ENCODE measurements at regions not wholly inside any gene's neighbourhood (a gene's known extent, or its start where the extent isn't known, plus 50 kb on each side); places are given as distances from the start of the nearest gene placed in this dataset.
A peak's percentile ranks its signal among the peaks of the same experiment; 100 is the strongest.
"Not testable (repeated sequence)": the region's sequence is repeated elsewhere in the genome, so short reads cannot be mapped to it uniquely, and the experiment has no call there.

DNA sequence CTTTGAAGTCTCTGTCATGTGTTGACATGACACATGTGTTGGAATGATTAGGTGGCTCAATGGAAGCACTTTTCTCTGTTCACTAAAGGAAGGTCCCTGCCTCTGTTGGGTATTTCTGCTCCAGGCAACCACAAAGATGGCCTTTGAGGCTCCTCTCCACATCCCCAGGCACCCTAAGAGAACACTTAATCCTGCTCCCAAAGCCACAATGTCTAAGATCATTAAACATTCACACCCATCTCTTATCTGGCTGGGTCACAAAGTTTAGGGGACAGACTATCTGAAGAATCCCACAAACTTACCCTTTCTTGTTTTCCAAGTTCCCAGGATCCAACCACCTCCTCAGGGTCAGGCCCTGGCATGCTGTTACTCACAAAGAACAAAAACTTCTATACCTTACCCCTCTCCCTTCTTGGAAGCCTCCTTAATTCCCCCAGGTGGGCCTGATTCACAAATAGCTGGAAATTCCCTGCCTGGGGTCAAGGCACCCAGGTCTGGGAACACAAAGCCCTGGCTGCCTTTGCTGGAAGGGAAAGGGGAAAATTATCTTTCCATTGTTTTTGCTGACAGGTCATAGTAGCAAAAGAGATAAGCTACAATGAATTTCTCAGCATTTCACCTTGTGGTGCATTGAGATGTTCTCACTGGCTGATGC is 333.7 kb downstream of the PCNX1 start:
- no peak for DNase-seq

DNA sequence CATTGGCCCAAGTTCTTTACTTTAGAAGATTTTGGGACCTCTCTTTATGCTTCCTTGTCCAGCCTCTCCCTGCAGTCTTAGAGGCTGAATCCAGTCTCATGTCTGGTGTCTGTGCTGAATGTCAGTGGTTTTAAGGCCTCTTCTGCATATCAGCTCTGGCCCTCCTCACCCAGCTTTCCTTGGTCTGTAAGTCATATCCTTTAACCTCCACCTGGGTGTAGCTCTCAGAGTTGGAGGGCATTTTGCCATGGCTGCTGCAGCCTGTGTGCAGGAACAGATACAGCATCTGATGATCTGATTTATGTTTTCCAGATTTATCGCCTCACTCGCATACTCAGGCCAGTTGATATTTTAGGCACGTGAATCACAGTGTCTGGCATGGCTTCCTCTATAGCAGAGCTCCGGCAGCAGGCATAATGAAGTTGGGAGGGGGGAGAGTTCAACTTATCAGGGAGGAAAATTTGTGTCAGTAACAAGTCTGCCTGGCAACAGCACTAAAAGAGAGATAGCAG is 335.0 kb downstream of the PCNX1 start:
- no peak for DNase-seq

DNA sequence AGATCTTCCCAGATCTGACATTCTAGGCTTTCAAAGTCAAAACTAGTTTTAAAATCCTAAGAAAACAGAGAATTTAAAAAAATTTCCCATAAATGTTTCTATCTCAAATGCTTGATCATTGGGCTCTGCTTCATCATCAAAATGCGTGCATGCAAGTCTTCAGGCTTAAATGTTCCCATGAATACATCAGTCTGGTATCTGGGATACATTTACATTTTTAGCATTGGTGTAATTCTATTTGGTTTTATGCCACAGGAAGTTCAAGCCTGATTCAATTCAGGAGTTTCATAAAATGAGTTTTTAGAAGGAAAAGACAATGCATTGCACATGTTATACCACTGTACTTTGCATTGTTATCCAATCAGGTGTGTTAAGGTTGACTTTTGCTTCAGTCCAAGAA is 336.4 kb downstream of the PCNX1 start:
- no peak for DNase-seq

DNA sequence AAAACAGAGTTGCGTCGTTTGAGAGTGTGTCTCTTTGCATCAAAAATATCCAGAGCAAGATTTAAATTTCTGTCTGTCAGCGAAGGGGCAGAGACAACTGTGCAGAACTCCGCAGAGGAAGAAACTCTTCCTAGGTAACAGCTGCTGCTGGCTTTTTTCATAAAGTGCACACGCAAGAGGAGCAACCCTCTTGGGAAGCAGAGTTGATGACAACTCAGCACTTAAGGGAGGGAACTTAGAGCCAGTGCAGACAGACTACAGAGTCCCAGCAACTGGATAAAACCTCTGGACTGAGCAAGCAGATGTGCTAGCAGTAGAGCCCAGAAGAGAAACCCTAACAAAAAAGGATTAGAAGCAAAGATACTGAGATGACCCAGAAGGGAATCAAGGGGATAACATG is 337.1 kb downstream of the PCNX1 start:
- no peak for DNase-seq

DNA sequence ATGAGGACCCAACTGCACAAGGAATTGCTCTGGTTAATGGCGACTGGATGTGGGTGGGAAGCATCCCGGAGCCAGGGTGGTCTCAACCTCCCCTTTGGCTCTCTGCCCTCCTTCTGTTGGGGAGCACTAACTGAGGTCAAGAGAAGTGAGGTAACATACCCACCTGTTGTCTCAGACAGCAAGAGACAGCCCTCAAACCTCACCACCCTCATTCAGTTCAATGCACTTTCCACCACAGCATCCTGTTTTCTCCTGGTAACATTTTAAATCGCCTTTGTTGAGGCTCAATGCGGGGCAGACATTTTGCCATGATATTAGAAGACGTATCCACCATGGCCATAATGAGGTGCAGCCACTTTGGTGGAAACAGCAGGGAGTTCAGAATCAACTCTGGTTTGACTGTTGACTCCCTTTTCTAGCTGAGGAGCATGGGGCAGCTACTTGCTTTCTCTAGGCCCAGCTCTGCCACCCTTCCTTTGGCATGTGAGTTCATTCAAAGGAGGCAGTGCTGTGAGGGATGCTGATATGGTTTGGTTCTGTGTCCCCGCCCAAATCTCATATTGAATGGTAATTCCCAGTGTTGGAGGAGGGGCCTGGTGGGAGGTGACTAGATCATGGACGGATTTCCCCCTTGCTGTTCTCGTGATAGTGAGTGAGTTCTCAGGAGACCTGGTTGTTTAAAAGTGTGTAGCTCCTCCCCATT is 338.6 kb downstream of the PCNX1 start:
- no peak for DNase-seq

DNA sequence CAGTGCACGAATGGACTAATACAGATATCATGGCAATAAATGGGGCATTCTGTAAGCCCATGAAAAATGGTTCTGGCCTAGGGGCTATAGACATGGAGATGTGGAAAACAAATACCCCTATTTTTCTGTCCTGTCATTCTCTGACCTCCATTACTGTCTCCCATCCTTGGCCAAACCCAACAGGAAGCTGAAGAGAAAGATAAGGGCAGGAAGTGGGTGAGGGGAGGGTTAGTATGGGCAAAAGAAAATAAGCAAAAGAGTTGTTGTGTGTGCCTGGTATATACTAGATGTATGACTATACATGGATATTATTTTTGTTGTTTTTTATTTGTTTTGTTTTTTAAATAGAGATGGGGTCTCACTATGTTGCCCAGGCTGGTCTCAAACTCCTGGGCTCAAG is 339.3 kb downstream of the PCNX1 start:
- no peak for DNase-seq

DNA sequence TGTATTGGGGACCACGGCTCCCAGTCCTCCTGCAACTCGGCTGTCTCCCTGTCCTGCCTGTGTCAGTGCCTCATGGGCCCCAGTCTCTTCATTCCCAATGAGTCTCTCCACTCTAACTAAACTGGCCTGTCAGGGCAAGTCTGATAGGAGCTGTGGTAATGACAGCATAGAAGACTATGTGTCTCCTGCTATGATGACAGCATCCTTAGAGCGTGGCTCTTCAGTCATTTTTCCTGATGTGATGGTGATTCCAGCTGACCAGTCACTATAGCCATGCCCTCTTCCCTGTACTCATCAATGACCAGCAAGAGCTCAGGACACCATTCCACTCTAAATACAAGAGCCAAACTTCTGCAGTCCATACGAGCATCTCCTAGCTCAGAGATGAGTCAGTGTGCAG is 339.8 kb downstream of the PCNX1 start:
- no peak for DNase-seq

DNA sequence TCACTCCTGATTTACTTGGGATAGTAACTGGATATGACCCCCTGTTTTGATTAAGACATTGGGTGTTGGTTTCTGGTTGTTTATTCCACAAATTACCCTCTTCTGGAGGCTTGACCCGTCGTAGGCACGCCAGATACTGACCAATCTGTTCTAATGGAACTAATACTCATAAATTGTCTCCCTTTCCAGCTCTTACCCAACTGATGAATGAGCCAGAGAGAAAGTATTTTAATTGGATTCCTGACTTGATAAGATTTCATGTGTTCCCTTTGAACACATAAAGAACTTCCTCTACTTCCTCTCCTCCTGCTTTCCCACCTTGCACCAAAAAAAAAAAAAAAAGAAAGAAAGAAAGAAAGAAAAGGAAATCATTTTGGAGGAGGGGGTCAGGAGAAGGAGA is 340.9 kb downstream of the PCNX1 start:
- DNase-seq, result no peak

DNA sequence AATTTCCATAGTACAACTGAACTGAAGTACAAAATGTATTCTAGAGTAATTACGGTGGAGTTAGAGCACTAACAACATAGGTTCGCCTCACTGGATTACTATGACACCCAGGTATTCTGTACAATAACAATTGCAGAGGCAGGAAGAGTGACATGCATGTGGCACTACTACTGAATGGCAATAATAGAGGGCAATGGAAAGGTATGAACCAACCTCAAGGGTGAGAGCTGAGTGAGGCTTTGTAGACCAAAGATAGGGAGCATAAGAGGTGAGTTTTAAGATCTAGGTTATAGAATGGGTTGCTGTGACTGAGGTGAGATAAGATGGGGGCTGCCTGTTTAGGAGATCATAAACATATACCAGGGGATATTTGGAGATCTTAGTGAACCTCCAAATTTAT is 343.1 kb downstream of the PCNX1 start:
- no peak for DNase-seq

DNA sequence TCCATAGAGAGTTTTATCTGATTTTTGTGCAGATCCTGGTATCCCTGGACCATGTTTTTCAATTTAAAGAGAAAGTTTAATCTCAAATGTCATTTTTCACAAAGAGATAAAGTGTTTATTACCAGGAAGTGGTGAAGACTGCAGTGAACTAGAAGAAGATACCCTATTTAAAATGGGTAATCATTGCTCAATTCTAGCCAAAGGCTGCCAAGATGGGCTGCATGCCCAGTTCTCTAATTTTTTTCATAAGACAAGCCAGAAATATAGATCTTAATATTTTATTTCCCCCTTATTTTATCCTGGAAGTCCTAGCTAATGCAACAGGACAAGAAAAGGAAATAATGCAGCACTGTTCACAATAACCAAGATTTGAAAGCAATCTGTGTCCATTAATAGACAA is 343.5 kb downstream of the PCNX1 start:
- no peak for DNase-seq

DNA sequence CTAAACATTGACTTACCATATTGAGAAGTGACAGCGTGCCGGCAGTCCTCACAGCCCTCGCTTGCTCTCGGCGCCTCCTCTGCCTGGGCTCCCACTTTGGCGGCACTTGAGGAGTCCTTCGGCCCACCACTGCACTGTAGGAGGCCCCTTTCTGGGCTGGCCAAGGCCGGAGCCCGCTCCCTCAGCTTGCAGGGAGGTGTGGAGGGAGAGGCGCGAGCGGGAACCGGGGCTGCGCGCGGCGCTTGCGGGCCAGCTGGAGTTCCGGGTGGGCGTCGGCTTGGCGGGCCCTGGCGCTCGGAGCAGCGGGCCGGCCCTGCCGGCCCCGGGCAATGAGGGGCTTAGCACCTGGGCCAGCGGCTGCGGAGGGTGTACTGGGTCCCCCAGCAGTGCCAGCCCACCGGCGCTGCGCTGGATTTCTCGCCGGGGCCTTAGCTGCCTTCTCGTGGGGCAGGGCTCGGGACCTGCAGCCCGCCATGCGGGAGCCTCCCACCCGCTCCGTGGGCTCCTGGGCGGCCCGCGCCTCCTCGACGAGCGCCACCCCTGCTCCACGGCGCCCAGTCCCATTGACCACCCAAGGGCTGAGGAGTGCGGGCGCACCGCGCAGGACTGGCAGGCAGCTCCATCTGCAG is 346.9 kb downstream of the PCNX1 start:
- not testable (repeated sequence) for DNase-seq

DNA sequence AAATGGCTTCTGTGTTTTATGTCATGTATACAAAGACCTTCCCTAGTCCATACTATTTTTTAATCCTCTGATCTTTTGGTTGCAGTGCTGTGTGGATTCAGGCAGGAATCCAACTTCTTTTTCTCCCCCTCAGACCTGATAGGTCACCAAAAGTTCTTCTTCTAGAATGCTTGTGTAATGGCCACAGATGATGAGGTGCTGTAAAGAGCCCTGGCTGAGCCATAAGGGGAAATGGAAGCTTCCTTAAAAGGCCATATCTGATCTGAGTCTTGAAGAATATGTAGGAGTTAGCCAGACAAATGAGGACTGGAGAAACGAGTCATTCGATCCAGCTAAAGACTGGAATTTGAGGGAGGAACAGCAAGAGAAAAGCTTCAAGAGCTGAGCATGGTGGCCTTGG is 353.9 kb downstream of the PCNX1 start:
- no peak for DNase-seq

DNA sequence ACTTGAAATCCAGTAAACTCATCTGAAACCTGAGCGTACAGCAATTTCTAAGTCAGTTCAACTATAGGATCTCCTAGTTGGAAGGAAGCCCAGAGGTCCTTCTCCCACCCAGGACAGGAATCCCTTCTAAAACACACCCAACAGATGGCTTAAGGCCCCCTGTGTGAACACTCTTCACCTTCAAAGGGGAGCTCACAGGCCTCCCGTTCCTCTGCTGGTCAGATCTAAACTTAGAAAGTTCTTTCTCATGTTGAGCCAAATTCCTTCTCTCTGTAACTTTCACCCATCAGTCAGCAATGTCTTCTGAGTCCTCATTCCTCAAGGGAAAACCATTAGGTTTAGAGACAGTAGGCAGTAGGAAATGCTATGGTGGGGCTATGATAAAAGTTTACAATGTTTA is 355.2 kb downstream of the PCNX1 start:
- DNase-seq, result no peak

DNA sequence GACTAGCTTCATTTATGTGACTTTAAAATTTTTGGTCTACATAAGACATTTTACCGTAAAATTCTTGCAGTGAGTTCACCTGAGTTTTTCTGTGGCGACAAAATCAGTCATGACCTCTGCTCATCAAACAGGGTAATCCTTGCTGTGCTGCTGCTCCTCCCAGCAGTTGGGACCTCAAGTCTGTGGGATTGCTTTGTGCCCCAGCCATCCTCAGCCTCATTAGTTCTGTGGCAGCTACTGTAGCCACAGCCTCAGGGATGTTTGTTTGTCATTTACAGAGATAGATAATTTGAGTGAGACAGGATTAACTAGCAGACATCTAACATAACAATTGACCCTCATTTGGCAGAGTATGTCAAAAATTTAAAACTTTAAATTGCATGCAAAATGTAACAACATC is 357.0 kb downstream of the PCNX1 start:
- no peak for DNase-seq

DNA sequence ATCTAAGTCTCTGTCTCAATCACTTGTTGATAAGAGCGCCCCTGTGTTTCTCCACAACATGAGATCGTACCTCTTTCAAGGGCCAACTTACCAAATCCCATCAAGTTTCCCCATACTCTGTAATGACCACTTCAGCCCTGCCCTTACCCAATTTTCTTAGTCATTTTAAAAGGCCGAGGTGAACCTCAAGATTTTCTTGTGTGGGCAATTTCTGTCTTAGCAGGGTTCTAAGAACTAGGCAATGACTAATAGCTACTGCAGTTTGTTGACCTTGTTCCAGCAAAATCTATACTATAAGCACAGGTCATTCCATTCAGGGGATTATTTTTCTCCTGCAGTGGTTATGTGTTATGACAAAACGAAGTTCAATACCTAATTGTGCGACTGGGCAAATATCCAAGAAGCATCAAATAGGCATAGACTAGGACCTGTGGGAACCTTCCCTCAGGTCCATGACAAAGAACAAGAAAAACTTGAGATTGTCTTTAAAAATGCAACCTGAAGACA is 359.8 kb downstream of the PCNX1 start:
- peak; percentile 11 for DNase-seq

DNA sequence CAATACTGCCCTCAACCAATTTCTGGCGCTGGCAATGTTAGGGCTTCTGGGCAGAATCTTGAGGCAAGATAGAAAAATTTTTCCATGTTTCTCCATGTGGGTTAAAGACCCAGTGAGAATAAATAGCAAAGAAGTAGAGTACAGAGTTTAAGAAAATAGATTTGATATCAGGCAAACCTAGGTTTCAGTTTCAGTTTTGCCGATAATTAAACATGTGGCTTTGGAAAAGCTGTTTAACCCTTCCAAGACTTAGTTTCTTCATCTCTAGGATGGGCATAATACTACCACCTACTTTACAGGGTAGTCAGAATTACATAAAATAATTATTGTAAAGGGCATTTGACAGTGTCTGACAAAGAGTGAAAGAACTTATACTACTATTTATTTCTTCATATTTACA is 360.4 kb downstream of the PCNX1 start:
- no peak for DNase-seq

DNA sequence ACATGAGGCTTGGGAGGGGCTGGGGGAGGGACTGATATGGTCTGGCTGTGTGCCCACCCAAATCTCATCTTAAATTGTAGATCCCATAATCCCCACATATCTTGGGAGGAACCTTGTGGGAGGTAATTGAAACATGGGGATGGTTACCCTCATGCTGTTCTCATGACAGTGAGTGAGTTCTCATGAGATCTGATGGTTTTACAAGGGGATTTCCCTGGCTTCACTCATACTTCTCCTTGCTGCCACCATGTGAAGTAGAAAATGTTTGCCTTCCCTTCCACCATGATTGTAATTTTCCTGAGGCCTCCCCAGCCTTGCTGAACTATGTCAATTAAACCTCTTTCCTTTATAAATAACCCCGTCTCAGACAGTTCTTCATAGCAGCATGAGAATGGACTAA is 362.9 kb downstream of the PCNX1 start:
- no peak for DNase-seq

DNA sequence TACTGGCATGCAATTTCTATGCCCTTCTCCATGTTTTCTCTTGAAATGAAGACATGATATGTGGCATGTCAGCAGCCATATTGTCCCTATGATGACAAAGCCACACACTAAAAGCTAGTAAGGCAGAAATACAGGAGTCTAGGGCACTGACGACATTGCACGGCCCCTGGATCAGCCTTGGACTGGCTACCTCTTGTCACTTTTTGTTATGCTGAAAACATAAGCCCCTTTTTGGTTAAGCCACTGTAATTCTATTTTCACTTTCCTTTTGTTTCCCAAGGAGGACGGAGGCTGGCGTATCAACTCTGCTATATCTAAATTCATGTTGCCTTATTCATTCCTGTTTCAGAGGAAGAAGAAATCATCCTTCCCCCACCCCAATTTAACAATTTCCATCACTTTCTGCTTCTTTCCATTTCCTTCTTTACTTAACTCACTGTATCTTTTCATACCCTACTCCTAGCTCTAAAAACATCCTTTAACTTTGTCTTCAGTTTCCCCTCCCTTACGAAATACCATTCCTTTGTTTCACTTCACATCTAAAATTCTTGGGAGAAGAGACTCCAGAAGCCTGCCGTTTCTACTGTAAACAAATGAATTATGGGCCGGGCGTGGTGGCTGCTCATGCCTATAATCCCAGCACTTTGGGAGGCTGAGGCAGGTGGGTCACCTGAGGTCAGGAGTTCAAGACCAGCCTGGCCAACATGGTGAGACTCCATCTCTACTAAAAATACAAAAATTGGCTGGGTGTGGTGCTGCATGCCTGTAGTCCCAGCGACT is 364.1 kb downstream of the PCNX1 start:
- no peak for DNase-seq

DNA sequence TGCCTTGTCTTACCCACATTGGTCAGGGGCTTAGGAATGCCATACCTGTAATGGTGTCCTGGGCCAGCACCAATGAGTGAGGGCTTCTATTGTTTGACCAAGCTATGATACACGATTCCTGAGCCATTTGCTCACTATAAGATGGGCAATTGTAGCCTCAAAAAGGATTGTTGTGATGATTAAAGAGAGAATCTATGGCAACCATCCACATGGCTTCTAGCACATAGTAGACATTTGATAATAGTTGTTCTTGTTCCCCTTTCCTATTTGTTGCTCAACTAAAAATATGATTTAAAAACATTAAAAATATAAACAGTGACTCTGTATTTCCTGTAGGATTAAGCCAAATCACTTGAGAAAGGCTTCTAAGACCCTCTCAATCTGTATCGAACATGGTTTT is 366.1 kb downstream of the PCNX1 start:
- no peak for DNase-seq

DNA sequence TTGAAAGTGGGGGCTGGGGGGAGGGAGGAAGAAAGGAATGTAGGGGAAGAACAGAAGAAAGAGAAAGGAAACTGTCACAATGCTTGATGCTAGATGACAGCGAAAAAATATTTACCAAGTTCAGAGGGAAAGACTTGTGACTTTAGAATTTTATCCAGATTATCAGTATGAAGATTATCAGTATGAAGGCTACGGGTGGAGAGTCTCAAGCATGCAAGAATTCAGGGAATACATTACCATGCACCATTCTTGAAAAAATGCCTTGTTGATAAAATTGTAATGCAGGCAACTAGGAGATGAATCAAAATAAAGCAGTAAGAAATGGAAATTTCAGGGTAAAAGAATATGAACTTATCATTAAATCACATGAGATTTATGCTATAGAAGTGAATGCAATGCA is 376.8 kb downstream of the PCNX1 start:
- no peak for DNase-seq

DNA sequence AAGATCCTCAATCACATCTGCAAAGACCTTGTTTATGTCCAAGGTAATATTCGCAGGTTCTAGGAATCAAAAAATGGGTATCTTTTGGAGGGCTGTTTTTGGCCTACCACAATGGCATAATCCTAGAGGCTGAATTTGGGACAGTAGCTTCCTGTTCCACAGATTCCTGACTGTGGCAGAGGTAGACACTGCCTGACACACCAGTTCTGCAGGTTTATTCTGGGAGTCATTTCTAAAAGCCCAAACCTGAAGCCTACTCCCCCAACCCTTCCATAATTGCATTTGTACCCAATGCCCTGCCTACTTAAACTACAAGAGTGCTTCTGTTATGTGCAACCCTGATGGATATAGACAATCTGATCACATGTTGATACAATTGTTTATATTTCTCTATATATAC is 378.9 kb downstream of the PCNX1 start:
- DNase-seq, result no peak

DNA sequence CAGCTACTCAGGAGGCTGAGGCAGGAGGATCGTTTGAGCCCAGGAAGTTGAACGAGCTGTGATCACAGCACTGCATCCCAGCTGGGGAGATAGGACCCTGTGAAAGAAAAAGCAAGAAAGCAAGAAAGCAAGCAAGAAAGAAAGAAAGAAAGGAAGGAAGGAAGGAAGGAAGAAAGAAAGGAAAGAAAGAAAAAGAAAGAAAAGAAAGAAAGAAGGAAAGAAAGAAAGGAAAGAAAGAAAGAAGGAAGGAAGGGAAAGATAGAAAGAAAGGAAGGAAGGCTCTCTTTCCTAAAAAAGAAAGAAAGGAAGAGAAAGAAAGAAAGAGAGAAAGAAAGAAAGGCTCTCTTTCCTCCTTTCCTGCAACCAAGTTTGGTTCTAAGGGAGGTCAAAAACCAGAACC is 380.3 kb downstream of the PCNX1 start:
- DNase-seq, result no peak

DNA sequence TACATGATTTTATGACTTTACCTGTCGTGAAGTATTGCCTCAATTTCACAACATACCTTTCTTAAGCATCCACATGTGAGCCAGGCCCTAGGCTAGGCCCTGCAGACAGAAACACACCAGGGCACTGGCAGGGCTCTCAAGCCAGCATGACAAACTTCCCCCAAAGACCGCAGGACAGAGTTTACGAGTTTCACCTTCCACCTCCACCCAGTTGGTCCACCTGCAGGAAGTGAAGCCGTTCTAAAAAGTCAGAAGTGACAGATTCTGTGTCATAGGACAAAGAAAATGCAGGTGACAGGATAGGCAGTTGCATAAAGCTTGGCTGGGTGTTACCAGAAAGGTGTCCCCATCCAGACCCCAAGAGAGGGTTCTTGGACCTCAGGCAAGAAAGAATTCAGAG is 382.3 kb downstream of the PCNX1 start:
- peak; percentile 2 for DNase-seq
